Loucy (cell line): ENCODE measurements at regions not wholly inside any gene's neighbourhood (a gene's known extent, or its start where the extent isn't known, plus 50 kb on each side); places are given as distances from the start of the nearest gene placed in this dataset.

Experiments used
- H2AFZ ChIP-seq: fragments of 200-600 bp; sonication (generic); 2 replicates; pipeline ENCODE4 v1.6.0; 2016; ENCODE audit warnings: antibody characterized with exemption, mild to moderate bottlenecking, low read length, moderate library complexity
- H3F3A ChIP-seq: fragments of 200-600 bp; 2 replicates; pipeline ENCODE4 v1.6.0; 2016; ENCODE audit warnings: antibody characterized with exemption, low read depth, mild to moderate bottlenecking
- H3K27me3 ChIP-seq: fragments of 200-600 bp; sonication (generic); 2 replicates; pipeline ENCODE4 v1.6.1; 2014; ENCODE audit warnings: low read length, mild to moderate bottlenecking; ENCODE audit not compliant: insufficient read depth, poor library complexity, severe bottlenecking
- H3K36me3 ChIP-seq: fragments of 200-600 bp; sonication (generic); 2 replicates; pipeline ENCODE4 v1.6.1; 2016; ENCODE audit warnings: low read length; ENCODE audit not compliant: insufficient read depth
- H3K4me1 ChIP-seq: fragments of 200-600 bp; sonication (generic); 2 replicates; pipeline ENCODE4 v1.5.1; 2014; ENCODE audit warnings: low read length, mild to moderate bottlenecking; ENCODE audit not compliant: insufficient read depth, poor library complexity, severe bottlenecking
- H3K4me2 ChIP-seq: fragments of 200-600 bp; sonication (generic); 2 replicates; pipeline ENCODE4 v1.6.0; 2014; ENCODE audit warnings: antibody characterized with exemption, low read length, low read depth, mild to moderate bottlenecking; ENCODE audit not compliant: poor library complexity, severe bottlenecking
- H3K4me3 ChIP-seq: fragments of 200-600 bp; sonication (generic); 2 replicates; pipeline ENCODE4 v1.5.1; 2014; ENCODE audit warnings: low read length, mild to moderate bottlenecking, mixed read lengths; ENCODE audit not compliant: poor library complexity, severe bottlenecking
- H3K79me2 ChIP-seq: fragments of 200-600 bp; sonication (generic); 2 replicates; pipeline ENCODE4 v1.6.1; 2014; ENCODE audit warnings: low read length; ENCODE audit not compliant: insufficient read depth
- H3K9ac ChIP-seq: fragments of 200-600 bp; sonication (generic); 2 replicates; pipeline ENCODE4 v1.6.0; 2014; ENCODE audit warnings: mild to moderate bottlenecking, low read depth, low read length, moderate library complexity; ENCODE audit not compliant: poor library complexity, severe bottlenecking
- H3K9me2 ChIP-seq: fragments of 200-600 bp; sonication (generic); replicated peaks from 2 replicates; pipeline ENCODE4 v1.6.1; 2016; ENCODE audit warnings: low read depth, low read length, mixed read lengths
- H3K9me3 ChIP-seq: fragments of 200-600 bp; sonication (generic); 2 replicates; pipeline ENCODE4 v1.6.1; 2014; ENCODE audit warnings: mild to moderate bottlenecking, antibody characterized with exemption, low read length, low read depth; ENCODE audit not compliant: insufficient read depth
- H4K20me1 ChIP-seq: fragments of 200-600 bp; sonication (generic); 2 replicates; pipeline ENCODE4 v1.6.0; 2014; ENCODE audit warnings: antibody characterized with exemption, low read length, mild to moderate bottlenecking; ENCODE audit not compliant: insufficient read depth, poor library complexity, severe bottlenecking
- EZH2phosphoT487 ChIP-seq: fragments of 200-600 bp; IDR thresholded peaks from 2 replicates; pipeline ENCODE4 v1.6.1; 2018; ENCODE audit warnings: antibody characterized with exemption, mild to moderate bottlenecking, moderate library complexity, borderline replicate concordance
- TF ChIP-seq, protein P1 (sequence below): fragments of 200-600 bp; sonication (generic); conservative IDR thresholded peaks from 2 replicates; pipeline ENCODE4 v1.5.1; 2014; ENCODE audit warnings: mild to moderate bottlenecking, antibody characterized with exemption, low read length

DNA sequence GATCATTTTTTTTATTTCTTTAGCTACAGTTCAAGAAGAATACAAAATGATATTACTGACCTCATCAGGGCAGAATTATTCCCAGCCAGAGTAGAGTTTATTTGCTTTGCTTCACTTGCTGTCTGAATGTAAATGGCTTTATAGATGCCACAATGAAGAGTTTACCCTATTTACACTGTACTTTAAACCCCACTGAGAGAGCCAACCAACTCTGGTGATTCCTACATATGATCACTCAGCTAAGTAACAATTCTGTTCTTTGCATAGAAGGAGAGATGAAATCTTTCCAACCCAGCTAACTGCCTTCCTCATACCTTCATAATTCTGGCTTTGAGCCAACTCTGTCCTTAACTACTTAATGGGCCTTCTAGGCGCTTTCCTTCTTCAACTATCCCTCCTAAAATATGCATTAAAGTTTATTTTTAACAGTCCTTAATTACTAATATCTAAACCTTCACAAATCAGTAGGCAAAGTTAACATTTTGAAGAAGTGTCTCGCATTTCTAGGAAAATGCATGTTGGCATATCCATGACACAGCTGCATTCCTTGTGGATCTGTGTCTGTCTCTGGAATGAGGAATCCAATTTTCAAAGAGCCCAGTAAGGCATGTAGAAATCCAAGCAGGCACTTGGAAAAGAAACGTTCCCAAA is 284.8 kb upstream of the GRAMD2B start:
- no peak overlapping the region for H3K4me3 ChIP-seq
- no peaks in the 10 kb centered on the region for H3K79me2 ChIP-seq
- H3K27me3 ChIP-seq: no peaks in the 10 kb centered on the region
- TF ChIP-seq, protein P1, sequence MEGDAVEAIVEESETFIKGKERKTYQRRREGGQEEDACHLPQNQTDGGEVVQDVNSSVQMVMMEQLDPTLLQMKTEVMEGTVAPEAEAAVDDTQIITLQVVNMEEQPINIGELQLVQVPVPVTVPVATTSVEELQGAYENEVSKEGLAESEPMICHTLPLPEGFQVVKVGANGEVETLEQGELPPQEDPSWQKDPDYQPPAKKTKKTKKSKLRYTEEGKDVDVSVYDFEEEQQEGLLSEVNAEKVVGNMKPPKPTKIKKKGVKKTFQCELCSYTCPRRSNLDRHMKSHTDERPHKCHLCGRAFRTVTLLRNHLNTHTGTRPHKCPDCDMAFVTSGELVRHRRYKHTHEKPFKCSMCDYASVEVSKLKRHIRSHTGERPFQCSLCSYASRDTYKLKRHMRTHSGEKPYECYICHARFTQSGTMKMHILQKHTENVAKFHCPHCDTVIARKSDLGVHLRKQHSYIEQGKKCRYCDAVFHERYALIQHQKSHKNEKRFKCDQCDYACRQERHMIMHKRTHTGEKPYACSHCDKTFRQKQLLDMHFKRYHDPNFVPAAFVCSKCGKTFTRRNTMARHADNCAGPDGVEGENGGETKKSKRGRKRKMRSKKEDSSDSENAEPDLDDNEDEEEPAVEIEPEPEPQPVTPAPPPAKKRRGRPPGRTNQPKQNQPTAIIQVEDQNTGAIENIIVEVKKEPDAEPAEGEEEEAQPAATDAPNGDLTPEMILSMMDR: no peak
- TF ChIP-seq EZH2phosphoT487: no peak
- H4K20me1 ChIP-seq: no peaks in the 10 kb centered on the region
- no peaks in the 10 kb centered on the region for H3K4me1 ChIP-seq
- H3K9me3 ChIP-seq: no peaks in the 10 kb centered on the region
- H2AFZ ChIP-seq: no peak overlapping the region
- no peaks in the 10 kb centered on the region for H3F3A ChIP-seq
- no peaks in the 10 kb centered on the region for H3K9me2 ChIP-seq
- H3K4me2 ChIP-seq: no peak overlapping the region
- H3K36me3 ChIP-seq: no peaks in the 10 kb centered on the region
- H3K9ac ChIP-seq: no peak overlapping the region

DNA sequence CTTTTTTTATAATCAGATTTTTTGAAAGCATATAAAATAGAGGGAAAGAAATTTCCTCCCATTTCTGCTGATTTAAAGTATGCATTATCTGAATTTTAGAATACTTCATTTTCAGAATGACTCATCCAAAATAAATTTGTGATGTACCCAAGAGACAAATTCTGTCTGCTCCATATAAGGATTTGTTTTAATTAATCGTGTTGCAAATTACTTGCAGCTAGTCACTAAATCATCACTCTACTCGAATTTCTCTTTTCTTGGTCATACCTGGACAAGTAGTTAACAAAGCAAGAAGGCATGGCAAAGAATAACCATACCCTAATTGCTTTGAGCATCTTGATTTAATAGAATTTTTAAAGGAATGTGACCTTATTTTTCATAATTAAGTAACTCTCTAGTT is 284.1 kb upstream of the GRAMD2B start:
- Histone ChIP-seq H3K4me2 (no peak overlapping the region), H4K20me1 (no peaks in the 10 kb centered on the region), H3K4me3 (no peak overlapping the region), H2AFZ (no peak overlapping the region), H3K9ac (no peak overlapping the region), H3K36me3 (no peaks in the 10 kb centered on the region), H3K9me2 (no peaks in the 10 kb centered on the region), H3F3A (no peaks in the 10 kb centered on the region), H3K27me3 (no peaks in the 10 kb centered on the region), H3K4me1 (no peaks in the 10 kb centered on the region), H3K9me3 (no peaks in the 10 kb centered on the region), H3K79me2 (no peaks in the 10 kb centered on the region)
- TF ChIP-seq, protein P1: no peak
- TF ChIP-seq EZH2phosphoT487: no peak

DNA sequence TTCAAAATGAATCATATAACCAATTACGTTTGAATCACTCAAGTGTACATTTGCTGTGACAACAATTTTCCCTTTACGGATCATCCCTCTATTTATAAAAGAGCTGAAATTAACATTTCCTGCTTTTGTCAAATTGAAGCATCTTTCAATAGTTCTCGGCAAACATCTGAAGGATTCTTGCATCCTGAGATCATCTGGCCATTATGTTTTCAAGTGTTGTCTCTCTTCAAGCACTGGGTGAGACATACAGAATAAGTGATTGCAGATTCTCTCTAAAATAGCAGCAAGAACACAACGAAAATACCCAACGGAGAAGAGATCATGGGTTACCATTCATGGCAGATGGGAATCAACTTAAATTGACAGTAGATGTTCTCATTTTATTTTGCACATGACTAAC is 283.4 kb upstream of the GRAMD2B start:
- H3K4me1 ChIP-seq: no peaks in the 10 kb centered on the region
- H2AFZ ChIP-seq: no peak overlapping the region
- no peaks in the 10 kb centered on the region for H4K20me1 ChIP-seq

More for the DNA sequence above, 283.4 kb upstream of the GRAMD2B start:
- no peak overlapping the region for H3K4me3 ChIP-seq
- no peaks in the 10 kb centered on the region for H3K9me2 ChIP-seq
- H3F3A ChIP-seq: no peaks in the 10 kb centered on the region
- H3K27me3 ChIP-seq: no peaks in the 10 kb centered on the region
- no peak overlapping the region for H3K9ac ChIP-seq
- no peaks in the 10 kb centered on the region for H3K36me3 ChIP-seq
- H3K4me2 ChIP-seq: no peak overlapping the region
- TF ChIP-seq, protein P1: no peak
- no peak for TF ChIP-seq EZH2phosphoT487
- H3K79me2 ChIP-seq: no peaks in the 10 kb centered on the region
- H3K9me3 ChIP-seq: no peaks in the 10 kb centered on the region
